Suprapubic skin (tissue), 4 donors: ENCODE measurements at regions not wholly inside any gene's neighbourhood (a gene's known extent, or its start where the extent isn't known, plus 50 kb on each side); places are given as distances from the start of the nearest gene placed in this dataset.

Source experiments
- DNase-seq, 2 donors: peaks; one replicate each; pipeline ENCODE4 v3.0.0-alpha.2; 2019; ENCODE audit warnings: low spot score in 2 of 2
- H3K27ac ChIP-seq: fragments of 200-600 bp; sonication (generic); one replicate; pipeline ENCODE4 v1.5.1; 2019
- H3K27me3 ChIP-seq: fragments of 200-600 bp; sonication (generic); one replicate; pipeline ENCODE4 v1.5.1; 2019
- H3K36me3 ChIP-seq: fragments of 200-600 bp; sonication (generic); one replicate; pipeline ENCODE4 v1.5.1; 2019
- H3K4me1 ChIP-seq: fragments of 200-600 bp; sonication (generic); one replicate; pipeline ENCODE4 v1.5.1; 2019
- H3K4me3 ChIP-seq: fragments of 200-600 bp; sonication (generic); one replicate; pipeline ENCODE4 v1.5.1; 2019; ENCODE audit warnings: mild to moderate bottlenecking
- H3K9me3 ChIP-seq: fragments of 200-600 bp; sonication (generic); one replicate; pipeline ENCODE4 v1.5.1; 2019
- EP300 ChIP-seq: sonication (generic); formaldehyde crosslinking; IDR thresholded peaks from one replicate; pipeline ENCODE4 v1.6.1; 2017; ENCODE audit warnings: antibody characterized with exemption
- POLR2A ChIP-seq, 2 donors: fragments of 450-650 bp; IDR thresholded peaks; one replicate each; pipeline ENCODE4 v1.6.1; 2017; ENCODE audit warnings: antibody characterized with exemption in 2 of 2, mild to moderate bottlenecking in 2 of 2, moderate library complexity in 2 of 2
- POLR2AphosphoS5 ChIP-seq, 3 donors: sonication (generic); formaldehyde crosslinking; IDR thresholded peaks; one replicate each; pipeline ENCODE4 v1.6.1; 2017; ENCODE audit warnings: antibody characterized with exemption in 3 of 3
- WGBS: methylation state at CpG from one replicate; pipeline ENCODE4 v1.1.5; 2018; 5-methylcytosine and 5-hydroxymethylcytosine counted together
- TF ChIP-seq, protein P1 (sequence below), 2 donors: fragments of 200-600 bp in 1 of 2; fragments of 450-650 bp in 1 of 2; sonication (generic) in 1 of 2; IDR thresholded peaks; one replicate each; pipeline ENCODE4 v1.5.1; 2016 to 2019; ENCODE audit warnings: antibody characterized with exemption in 2 of 2, mild to moderate bottlenecking in 1 of 2, moderate library complexity in 1 of 2

DNA sequence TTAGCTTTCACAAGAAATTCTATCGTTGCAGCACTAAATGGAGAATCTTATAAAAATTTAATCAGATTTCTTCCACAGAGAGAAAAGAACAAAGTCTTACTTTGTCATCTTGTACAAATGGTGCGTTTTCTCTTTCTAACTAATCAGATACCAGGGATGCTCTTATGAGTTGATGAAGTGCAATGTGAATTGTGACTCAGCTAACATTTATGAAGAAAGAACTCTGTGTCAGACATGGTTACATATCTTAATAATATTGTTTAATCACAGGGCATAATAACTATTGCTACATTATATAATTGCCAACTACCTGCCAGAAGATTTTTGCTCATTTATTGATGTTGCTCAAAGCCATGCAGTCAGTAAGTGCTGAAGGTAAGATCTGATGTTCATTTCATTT lies 465.0 kb downstream of the CCDC85A start:
- Histone ChIP-seq H3K4me1 (no peaks in the 10 kb centered on the region), H3K27me3 (no peaks in the 10 kb centered on the region), H3K27ac (no peak overlapping the region), H3K4me3 (no peak overlapping the region), H3K36me3 (no peaks in the 10 kb centered on the region), H3K9me3 (no peaks in the 10 kb centered on the region)
- TF ChIP-seq, protein P1, sequence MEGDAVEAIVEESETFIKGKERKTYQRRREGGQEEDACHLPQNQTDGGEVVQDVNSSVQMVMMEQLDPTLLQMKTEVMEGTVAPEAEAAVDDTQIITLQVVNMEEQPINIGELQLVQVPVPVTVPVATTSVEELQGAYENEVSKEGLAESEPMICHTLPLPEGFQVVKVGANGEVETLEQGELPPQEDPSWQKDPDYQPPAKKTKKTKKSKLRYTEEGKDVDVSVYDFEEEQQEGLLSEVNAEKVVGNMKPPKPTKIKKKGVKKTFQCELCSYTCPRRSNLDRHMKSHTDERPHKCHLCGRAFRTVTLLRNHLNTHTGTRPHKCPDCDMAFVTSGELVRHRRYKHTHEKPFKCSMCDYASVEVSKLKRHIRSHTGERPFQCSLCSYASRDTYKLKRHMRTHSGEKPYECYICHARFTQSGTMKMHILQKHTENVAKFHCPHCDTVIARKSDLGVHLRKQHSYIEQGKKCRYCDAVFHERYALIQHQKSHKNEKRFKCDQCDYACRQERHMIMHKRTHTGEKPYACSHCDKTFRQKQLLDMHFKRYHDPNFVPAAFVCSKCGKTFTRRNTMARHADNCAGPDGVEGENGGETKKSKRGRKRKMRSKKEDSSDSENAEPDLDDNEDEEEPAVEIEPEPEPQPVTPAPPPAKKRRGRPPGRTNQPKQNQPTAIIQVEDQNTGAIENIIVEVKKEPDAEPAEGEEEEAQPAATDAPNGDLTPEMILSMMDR (IDR thresholded peaks at IDR 0.05): no peak
- TF ChIP-seq POLR2A (IDR thresholded peaks at IDR 0.05) (no peak), EP300 (no peak), POLR2AphosphoS5 (IDR thresholded peaks at IDR 0.05) (no peak)
- WGBS: 89% methylated on average over 2 of the region's 2 CpGs
- DNase-seq: no peak

DNA sequence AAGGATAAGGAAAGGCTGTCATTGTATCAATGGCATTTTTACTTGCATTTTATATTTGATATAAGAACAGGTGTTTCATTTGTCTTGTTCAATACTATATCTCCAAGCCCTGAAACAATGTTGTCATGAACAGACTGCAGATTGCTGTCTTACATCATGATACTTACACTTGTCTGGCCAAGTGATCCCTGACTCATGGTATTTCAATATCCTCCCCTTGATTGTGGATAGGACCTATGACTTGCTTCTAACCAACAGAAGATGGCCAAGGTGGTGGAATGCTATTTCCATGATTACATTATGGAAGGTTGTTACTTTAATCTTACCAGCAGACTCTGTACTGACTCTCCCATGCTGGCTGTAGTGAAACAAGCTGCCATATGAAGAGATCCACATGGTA lies 471.1 kb downstream of the CCDC85A start:
- H3K4me3 ChIP-seq: no peak overlapping the region
- TF ChIP-seq POLR2A (IDR thresholded peaks at IDR 0.05): no peak
- TF ChIP-seq, protein P1 (IDR thresholded peaks at IDR 0.05): no peak
- no peak for TF ChIP-seq EP300
- no peak for DNase-seq
- no peaks in the 10 kb centered on the region for H3K4me1 ChIP-seq
- H3K27me3 ChIP-seq: no peaks in the 10 kb centered on the region
- H3K27ac ChIP-seq: no peak overlapping the region
- H3K36me3 ChIP-seq: no peaks in the 10 kb centered on the region
- no peaks in the 10 kb centered on the region for H3K9me3 ChIP-seq

DNA sequence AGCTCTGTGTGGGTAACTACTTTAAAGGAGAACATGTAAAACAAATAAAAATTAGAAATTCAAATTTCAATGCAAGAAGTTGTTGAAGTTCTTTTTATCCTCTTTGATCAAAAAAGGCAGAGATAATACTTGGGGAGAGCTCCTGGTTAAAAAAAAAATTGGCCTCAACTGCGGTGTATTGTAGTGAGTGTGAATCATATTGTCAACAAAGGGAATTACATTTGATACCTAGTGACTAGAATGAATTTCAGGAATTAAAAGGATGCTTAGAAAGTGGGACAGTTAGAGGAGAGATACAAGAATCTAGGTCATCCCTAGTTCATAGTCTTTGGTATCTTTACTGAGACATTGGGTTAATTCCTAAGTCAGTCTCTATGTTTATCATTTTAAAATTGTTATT lies 473.0 kb downstream of the CCDC85A start:
- TF ChIP-seq POLR2AphosphoS5 (IDR thresholded peaks at IDR 0.05) (no peak), EP300 (no peak), POLR2A (IDR thresholded peaks at IDR 0.05) (no peak)
- TF ChIP-seq, protein P1 (IDR thresholded peaks at IDR 0.05): no peak
- H3K4me3 ChIP-seq: no peak overlapping the region
- no peak overlapping the region for H3K27ac ChIP-seq
- no peaks in the 10 kb centered on the region for H3K27me3 ChIP-seq
- H3K4me1 ChIP-seq: no peaks in the 10 kb centered on the region
- 100% methylated on average over 1 of the region's 1 CpG for WGBS
- DNase-seq: no peak
- H3K36me3 ChIP-seq: no peaks in the 10 kb centered on the region
- no peaks in the 10 kb centered on the region for H3K9me3 ChIP-seq

DNA sequence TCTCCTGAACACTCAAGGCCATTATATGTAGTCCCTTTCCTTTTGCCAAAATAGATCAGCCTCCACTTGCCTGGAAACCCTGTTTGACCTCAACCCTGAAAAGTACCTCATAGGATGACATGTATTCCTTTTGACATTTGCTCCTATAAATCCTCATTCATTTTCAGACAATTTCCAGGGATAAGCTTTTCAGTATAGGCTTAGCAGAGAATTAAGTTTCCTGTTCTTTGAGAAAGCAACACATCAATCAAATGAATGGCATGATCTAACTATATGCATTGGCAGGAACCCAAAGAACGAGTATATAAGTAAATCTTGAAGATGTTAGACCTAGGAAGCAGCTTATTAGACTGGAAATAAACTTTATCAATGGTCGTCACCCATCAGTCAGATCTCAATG lies 483.0 kb downstream of the CCDC85A start:
- TF ChIP-seq EP300: no peak
- no peak for TF ChIP-seq POLR2A (IDR thresholded peaks at IDR 0.05)
- TF ChIP-seq POLR2AphosphoS5 (IDR thresholded peaks at IDR 0.05): no peak
- TF ChIP-seq, protein P1 (IDR thresholded peaks at IDR 0.05): no peak
- no peak for DNase-seq
- Histone ChIP-seq H3K36me3 (no peaks in the 10 kb centered on the region), H3K4me1 (no peaks in the 10 kb centered on the region), H3K27ac (no peak overlapping the region), H3K4me3 (no peak overlapping the region), H3K9me3 (no peaks in the 10 kb centered on the region), H3K27me3 (no peaks in the 10 kb centered on the region)
- WGBS: 34% methylated on average over 2 of the region's 2 CpGs

DNA sequence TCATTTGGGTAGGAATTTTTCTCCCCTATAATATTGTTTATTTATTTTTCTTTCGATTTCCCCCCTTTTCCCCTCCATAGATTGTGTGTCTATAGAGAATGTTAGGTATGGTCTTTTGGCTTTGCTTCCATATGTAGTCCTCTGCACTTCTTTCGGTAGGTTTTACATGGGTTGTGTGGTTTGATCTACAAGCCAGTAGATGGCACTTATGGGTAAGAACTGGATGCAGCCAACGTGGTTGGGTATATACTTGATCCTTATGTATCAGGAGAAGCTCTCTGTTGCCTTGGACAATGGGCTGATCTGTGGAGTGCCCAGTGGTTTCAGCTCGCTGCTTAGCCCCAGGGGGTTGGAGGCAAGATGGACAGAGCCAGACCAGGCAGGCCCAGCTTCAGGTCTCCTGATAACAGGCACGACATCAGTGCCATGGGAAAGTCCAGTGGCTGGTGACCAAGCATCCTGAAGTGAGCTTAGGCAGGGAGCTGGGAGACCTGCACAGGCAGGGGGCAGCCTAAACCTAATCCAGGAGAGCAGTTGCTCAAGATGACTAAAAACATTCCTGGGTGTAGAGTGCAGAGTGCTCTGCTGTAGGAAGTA lies 488.3 kb downstream of the CCDC85A start:
- Histone ChIP-seq H3K27ac (no peak overlapping the region), H3K9me3 (peaks cover 15% of the 10 kb centered on the region), H3K36me3 (no peaks in the 10 kb centered on the region), H3K4me3 (no peak overlapping the region), H3K27me3 (no peaks in the 10 kb centered on the region), H3K4me1 (no peaks in the 10 kb centered on the region)
- WGBS: 73% methylated on average over 5 of the region's 5 CpGs
- no peak for DNase-seq
- TF ChIP-seq, protein P1 (IDR thresholded peaks at IDR 0.05): no peak
- no peak for TF ChIP-seq EP300
- TF ChIP-seq POLR2A (IDR thresholded peaks at IDR 0.05): no peak
- no peak for TF ChIP-seq POLR2AphosphoS5 (IDR thresholded peaks at IDR 0.05)
